Nephron progenitor cell (in vitro differentiated cells): ENCODE measurements at regions not wholly inside any gene's neighbourhood (a gene's known extent, or its start where the extent isn't known, plus 50 kb on each side); places are given as distances from the start of the nearest gene placed in this dataset.

Source experiments
- DNase-seq: peaks from one replicate; pipeline ENCODE4 v3.0.0; 2021
- H3K27ac Mint-ChIP-seq: 2 replicates; pipeline ENCODE4 v1.8.0; 2021; ENCODE audit warnings: mild to moderate bottlenecking, moderate library complexity, mixed read lengths
- H3K27me3 Mint-ChIP-seq: 2 replicates; pipeline ENCODE4 v1.8.0; 2021; ENCODE audit warnings: mild to moderate bottlenecking, low read depth, mixed read lengths; ENCODE audit not compliant: poor library complexity
- H3K36me3 Mint-ChIP-seq: 2 replicates; pipeline ENCODE4 v1.8.0; 2021; ENCODE audit warnings: low read depth, mixed read lengths
- H3K4me1 Mint-ChIP-seq: 2 replicates; pipeline ENCODE4 v1.8.0; 2021; ENCODE audit warnings: mixed read lengths
- H3K4me3 Mint-ChIP-seq: 2 replicates; pipeline ENCODE4 v1.8.0; 2021; ENCODE audit warnings: mild to moderate bottlenecking, moderate library complexity, mixed read lengths
- H3K9me3 Mint-ChIP-seq: 2 replicates; pipeline ENCODE4 v1.8.0; 2021; ENCODE audit warnings: mild to moderate bottlenecking, moderate library complexity, mixed read lengths
- CTCF ChIP-seq: fragments of 200-600 bp; sonication (generic); IDR thresholded peaks from 2 replicates; pipeline ENCODE4 v1.5.0; 2021; ENCODE audit warnings: antibody characterized with exemption

GRCh38 chr4:131257241-131257640 is 1891.9 kb upstream of the PCDH10 start:
- Mint-ChIP-seq H3K27me3 (peaks cover 3% of the 10 kb centered on the region), H3K27ac (no peak overlapping the region), H3K9me3 (no peaks in the 10 kb centered on the region), H3K36me3 (no peaks in the 10 kb centered on the region), H3K4me3 (no peak overlapping the region), H3K4me1 (no peaks in the 10 kb centered on the region)
- DNase-seq = no peak
- TF ChIP-seq CTCF = no peak

GRCh38 chr4:131258361-131258760 is 1890.7 kb upstream of the PCDH10 start:
- no peaks in the 10 kb centered on the region for H3K9me3 Mint-ChIP-seq
- H3K4me3 Mint-ChIP-seq = no peak overlapping the region
- H3K36me3 Mint-ChIP-seq = no peaks in the 10 kb centered on the region
- no peaks in the 10 kb centered on the region for H3K4me1 Mint-ChIP-seq
- no peak overlapping the region for H3K27ac Mint-ChIP-seq
- peaks cover 3% of the 10 kb centered on the region for H3K27me3 Mint-ChIP-seq
- TF ChIP-seq CTCF = no peak
- no peak for DNase-seq

- no peaks in the 10 kb centered on the region for H3K36me3 Mint-ChIP-seq
- no peaks in the 10 kb centered on the region for H3K4me1 Mint-ChIP-seq
- peaks cover 45% of the 10 kb centered on the region for H3K9me3 Mint-ChIP-seq
- H3K27me3 Mint-ChIP-seq = no peaks in the 10 kb centered on the region
- DNase-seq = no peak
- no peak overlapping the region for H3K4me3 Mint-ChIP-seq
- H3K27ac Mint-ChIP-seq = no peak overlapping the region
- TF ChIP-seq CTCF = no peak
Observed at GRCh38 chr4:131288441-131288840, 1860.7 kb upstream of the PCDH10 start.

- TF ChIP-seq CTCF = no peak
- H3K4me1 Mint-ChIP-seq = no peaks in the 10 kb centered on the region
- no peak overlapping the region for H3K27ac Mint-ChIP-seq
- H3K27me3 Mint-ChIP-seq = no peaks in the 10 kb centered on the region
- DNase-seq = no peak
- H3K4me3 Mint-ChIP-seq = no peak overlapping the region
- no peaks in the 10 kb centered on the region for H3K36me3 Mint-ChIP-seq
- H3K9me3 Mint-ChIP-seq = peaks cover 3% of the 10 kb centered on the region
Observed at GRCh38 chr4:131296192-131296591, 1852.9 kb upstream of the PCDH10 start.

- H3K27ac Mint-ChIP-seq = no peak overlapping the region
- DNase-seq = no peak
Observed at GRCh38 chr4:131302108-131302507, 1847.0 kb upstream of the PCDH10 start.

More at GRCh38 chr4:131302108-131302507, 1847.0 kb upstream of the PCDH10 start:
- Mint-ChIP-seq H3K4me1 (no peaks in the 10 kb centered on the region), H3K9me3 (peaks cover 11% of the 10 kb centered on the region), H3K27me3 (no peaks in the 10 kb centered on the region), H3K4me3 (no peak overlapping the region), H3K36me3 (no peaks in the 10 kb centered on the region)
- TF ChIP-seq CTCF = no peak
